H1 (cell line): ENCODE measurements at regions not wholly inside any gene's neighbourhood (a gene's known extent, or its start where the extent isn't known, plus 50 kb on each side); places are given as distances from the start of the nearest gene placed in this dataset.

ENCODE experiments used
- E2F6 ChIP-seq: IDR thresholded peaks from 2 replicates; pipeline ENCODE4 v1.6.1; 2012; ENCODE audit warnings: inconsistent platforms
- HDAC6 ChIP-seq: IDR thresholded peaks from one replicate; pipeline ENCODE4 v1.7.1; 2012; ENCODE audit warnings: low read depth, mild to moderate bottlenecking, inconsistent platforms, low read length, moderate library complexity
- POU5F1 ChIP-seq: IDR thresholded peaks from 2 replicates; pipeline ENCODE4 v1.6.1; 2011; ENCODE audit warnings: low read depth, mild to moderate bottlenecking, low read length, moderate library complexity
- RFX5 ChIP-seq: IDR thresholded peaks from 2 replicates; pipeline ENCODE4 v1.6.1; 2011; ENCODE audit warnings: low read depth, low read length, improper control_type of control experiment, borderline replicate concordance
- SP2 ChIP-seq: IDR thresholded peaks from 2 replicates; pipeline ENCODE4 v1.6.1; 2012; ENCODE audit warnings: mild to moderate bottlenecking, low read length, inconsistent platforms
- SP4 ChIP-seq: IDR thresholded peaks from 2 replicates; pipeline ENCODE4 v1.6.1; 2012; ENCODE audit warnings: low read length, inconsistent platforms
- TCF12 ChIP-seq: IDR thresholded peaks from 2 replicates; pipeline ENCODE4 v1.6.1; 2011; ENCODE audit warnings: low read depth, mild to moderate bottlenecking, low read length
- TEAD4 ChIP-seq: IDR thresholded peaks from 2 replicates; pipeline ENCODE4 v1.6.1; 2012; ENCODE audit warnings: low read depth, low read length, inconsistent platforms, mixed read lengths
- ZNF274 ChIP-seq: IDR thresholded peaks from 2 replicates; pipeline ENCODE4 v1.7.0; 2012; ENCODE audit warnings: low read length, borderline replicate concordance; ENCODE audit errors: extremely low read depth
- TF ChIP-seq, protein P1 (sequence below): fragments of 300-600 bp; sonication (generic); IDR thresholded peaks from 2 replicates; pipeline ENCODE4 v1.7.1; 2012; ENCODE audit warnings: low read length, moderate library complexity, mild to moderate bottlenecking, inconsistent platforms; ENCODE audit not compliant: insufficient replicate concordance
- TF ChIP-seq, protein P2 (sequence below): IDR thresholded peaks from 2 replicates; pipeline ENCODE4 v1.6.1; 2011; ENCODE audit warnings: low read depth, mild to moderate bottlenecking, low read length; ENCODE audit not compliant: insufficient read depth

DNA sequence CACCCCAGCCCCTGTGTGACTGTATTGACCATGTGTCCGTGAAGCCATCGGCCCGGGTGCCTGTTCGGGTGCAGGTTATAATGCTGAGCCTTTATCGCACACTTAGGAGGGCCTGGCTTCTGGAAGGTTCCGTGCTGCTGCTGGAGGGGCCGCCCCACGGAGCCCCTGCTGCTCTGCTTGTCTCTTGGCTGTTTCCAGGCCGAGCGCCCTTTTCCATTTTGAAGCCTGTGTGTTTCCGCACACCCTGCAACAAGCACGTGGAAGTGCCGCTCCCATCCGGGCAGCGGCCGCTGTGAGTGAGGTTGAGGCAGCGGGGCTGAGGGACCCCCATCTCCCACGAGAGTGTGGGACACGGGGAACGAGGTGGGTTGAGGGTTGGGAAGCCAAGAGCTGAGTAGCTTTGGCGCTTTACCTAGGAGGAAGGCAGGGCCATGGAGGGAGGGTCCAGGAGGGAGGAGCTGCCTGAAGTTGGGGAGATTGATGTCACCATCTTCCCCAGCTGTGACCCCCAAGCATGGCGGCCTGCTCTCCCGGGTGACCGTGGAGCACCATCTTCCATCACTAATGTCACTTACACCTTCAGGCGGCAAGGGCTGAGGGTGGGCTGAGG lies 200.1 kb upstream of the GSE1 start (continued):
- TF ChIP-seq, protein P1, sequence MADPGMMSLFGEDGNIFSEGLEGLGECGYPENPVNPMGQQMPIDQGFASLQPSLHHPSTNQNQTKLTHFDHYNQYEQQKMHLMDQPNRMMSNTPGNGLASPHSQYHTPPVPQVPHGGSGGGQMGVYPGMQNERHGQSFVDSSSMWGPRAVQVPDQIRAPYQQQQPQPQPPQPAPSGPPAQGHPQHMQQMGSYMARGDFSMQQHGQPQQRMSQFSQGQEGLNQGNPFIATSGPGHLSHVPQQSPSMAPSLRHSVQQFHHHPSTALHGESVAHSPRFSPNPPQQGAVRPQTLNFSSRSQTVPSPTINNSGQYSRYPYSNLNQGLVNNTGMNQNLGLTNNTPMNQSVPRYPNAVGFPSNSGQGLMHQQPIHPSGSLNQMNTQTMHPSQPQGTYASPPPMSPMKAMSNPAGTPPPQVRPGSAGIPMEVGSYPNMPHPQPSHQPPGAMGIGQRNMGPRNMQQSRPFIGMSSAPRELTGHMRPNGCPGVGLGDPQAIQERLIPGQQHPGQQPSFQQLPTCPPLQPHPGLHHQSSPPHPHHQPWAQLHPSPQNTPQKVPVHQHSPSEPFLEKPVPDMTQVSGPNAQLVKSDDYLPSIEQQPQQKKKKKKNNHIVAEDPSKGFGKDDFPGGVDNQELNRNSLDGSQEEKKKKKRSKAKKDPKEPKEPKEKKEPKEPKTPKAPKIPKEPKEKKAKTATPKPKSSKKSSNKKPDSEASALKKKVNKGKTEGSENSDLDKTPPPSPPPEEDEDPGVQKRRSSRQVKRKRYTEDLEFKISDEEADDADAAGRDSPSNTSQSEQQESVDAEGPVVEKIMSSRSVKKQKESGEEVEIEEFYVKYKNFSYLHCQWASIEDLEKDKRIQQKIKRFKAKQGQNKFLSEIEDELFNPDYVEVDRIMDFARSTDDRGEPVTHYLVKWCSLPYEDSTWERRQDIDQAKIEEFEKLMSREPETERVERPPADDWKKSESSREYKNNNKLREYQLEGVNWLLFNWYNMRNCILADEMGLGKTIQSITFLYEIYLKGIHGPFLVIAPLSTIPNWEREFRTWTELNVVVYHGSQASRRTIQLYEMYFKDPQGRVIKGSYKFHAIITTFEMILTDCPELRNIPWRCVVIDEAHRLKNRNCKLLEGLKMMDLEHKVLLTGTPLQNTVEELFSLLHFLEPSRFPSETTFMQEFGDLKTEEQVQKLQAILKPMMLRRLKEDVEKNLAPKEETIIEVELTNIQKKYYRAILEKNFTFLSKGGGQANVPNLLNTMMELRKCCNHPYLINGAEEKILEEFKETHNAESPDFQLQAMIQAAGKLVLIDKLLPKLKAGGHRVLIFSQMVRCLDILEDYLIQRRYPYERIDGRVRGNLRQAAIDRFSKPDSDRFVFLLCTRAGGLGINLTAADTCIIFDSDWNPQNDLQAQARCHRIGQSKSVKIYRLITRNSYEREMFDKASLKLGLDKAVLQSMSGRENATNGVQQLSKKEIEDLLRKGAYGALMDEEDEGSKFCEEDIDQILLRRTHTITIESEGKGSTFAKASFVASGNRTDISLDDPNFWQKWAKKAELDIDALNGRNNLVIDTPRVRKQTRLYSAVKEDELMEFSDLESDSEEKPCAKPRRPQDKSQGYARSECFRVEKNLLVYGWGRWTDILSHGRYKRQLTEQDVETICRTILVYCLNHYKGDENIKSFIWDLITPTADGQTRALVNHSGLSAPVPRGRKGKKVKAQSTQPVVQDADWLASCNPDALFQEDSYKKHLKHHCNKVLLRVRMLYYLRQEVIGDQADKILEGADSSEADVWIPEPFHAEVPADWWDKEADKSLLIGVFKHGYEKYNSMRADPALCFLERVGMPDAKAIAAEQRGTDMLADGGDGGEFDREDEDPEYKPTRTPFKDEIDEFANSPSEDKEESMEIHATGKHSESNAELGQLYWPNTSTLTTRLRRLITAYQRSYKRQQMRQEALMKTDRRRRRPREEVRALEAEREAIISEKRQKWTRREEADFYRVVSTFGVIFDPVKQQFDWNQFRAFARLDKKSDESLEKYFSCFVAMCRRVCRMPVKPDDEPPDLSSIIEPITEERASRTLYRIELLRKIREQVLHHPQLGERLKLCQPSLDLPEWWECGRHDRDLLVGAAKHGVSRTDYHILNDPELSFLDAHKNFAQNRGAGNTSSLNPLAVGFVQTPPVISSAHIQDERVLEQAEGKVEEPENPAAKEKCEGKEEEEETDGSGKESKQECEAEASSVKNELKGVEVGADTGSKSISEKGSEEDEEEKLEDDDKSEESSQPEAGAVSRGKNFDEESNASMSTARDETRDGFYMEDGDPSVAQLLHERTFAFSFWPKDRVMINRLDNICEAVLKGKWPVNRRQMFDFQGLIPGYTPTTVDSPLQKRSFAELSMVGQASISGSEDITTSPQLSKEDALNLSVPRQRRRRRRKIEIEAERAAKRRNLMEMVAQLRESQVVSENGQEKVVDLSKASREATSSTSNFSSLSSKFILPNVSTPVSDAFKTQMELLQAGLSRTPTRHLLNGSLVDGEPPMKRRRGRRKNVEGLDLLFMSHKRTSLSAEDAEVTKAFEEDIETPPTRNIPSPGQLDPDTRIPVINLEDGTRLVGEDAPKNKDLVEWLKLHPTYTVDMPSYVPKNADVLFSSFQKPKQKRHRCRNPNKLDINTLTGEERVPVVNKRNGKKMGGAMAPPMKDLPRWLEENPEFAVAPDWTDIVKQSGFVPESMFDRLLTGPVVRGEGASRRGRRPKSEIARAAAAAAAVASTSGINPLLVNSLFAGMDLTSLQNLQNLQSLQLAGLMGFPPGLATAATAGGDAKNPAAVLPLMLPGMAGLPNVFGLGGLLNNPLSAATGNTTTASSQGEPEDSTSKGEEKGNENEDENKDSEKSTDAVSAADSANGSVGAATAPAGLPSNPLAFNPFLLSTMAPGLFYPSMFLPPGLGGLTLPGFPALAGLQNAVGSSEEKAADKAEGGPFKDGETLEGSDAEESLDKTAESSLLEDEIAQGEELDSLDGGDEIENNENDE: no peak
- no peak for TF ChIP-seq HDAC6
- no peak for TF ChIP-seq TEAD4
- no peak for TF ChIP-seq ZNF274
- TF ChIP-seq SP4: no peak
- TF ChIP-seq, protein P2, sequence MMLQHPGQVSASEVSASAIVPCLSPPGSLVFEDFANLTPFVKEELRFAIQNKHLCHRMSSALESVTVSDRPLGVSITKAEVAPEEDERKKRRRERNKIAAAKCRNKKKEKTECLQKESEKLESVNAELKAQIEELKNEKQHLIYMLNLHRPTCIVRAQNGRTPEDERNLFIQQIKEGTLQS: no peak
- no peak for TF ChIP-seq SP2
- TF ChIP-seq RFX5: no peak
- TF ChIP-seq POU5F1: no peak
- no peak for TF ChIP-seq TCF12
- no peak for TF ChIP-seq E2F6
